HEK293 (cell line): ENCODE measurements at regions not wholly inside any gene's neighbourhood (a gene's known extent, or its start where the extent isn't known, plus 50 kb on each side); places are given as distances from the start of the nearest gene placed in this dataset.
"Not testable (repeated sequence)": the region's sequence is repeated elsewhere in the genome, so short reads cannot be mapped to it uniquely, and the experiment has no call there.

ENCODE experiments used
- CTCF ChIA-PET: fragments of 350-600 bp; formaldehyde crosslinking; extraction: SDS; loops from one replicate; lab custom pipeline; 2021; ENCODE audit warnings: antibody characterized with exemption; lab: Yijun Ruan, JAX
- POLR2A ChIA-PET: fragments of 300-600 bp; formaldehyde crosslinking; extraction: SDS; loops from one replicate; lab custom pipeline; 2020; ENCODE audit warnings: antibody characterized with exemption, inconsistent platforms; lab: Yijun Ruan, JAX
- H3K27ac ChIP-seq: fragments of 200-500 bp; sonication (Bioruptor generic); 2 replicates; pipeline ENCODE4 v1.5.1; 2014; ENCODE audit warnings: low read depth, low read length, control low read depth, inconsistent platforms; ENCODE audit errors: extremely low read depth
- H3K36me3 ChIP-seq, 2 experiments: fragments of 200-500 bp in 1 of 2; sonication (Bioruptor generic) in 1 of 2; 1 replicate in 1 of 2; 2 replicates in 1 of 2; pipeline ENCODE4 v1.5.1; 2014 to 2017; ENCODE audit warnings: inconsistent platforms in 2 of 2, low read length in 2 of 2; ENCODE audit not compliant: control insufficient read depth in 2 of 2, insufficient read depth in 1 of 2
- H3K4me1 ChIP-seq: fragments of 200-500 bp; sonication (Bioruptor generic); 2 replicates; pipeline ENCODE4 v1.5.1; 2014; ENCODE audit warnings: mild to moderate bottlenecking, low read length, inconsistent platforms; ENCODE audit not compliant: control insufficient read depth, insufficient read depth
- H3K4me3 ChIP-seq: 2 replicates; pipeline ENCODE4 v1.5.1; 2011; ENCODE audit warnings: low read depth, mild to moderate bottlenecking, control low read depth, low read length, moderate library complexity
- H3K9me3 ChIP-seq: fragments of 200-500 bp; sonication (Bioruptor generic); 2 replicates; pipeline ENCODE4 v1.5.1; 2014; ENCODE audit warnings: low read depth, low read length, inconsistent platforms; ENCODE audit not compliant: control insufficient read depth, insufficient read depth
- ZBTB17 ChIP-seq: fragments of 450-650 bp; formaldehyde crosslinking; IDR thresholded peaks from 2 replicates; pipeline ENCODE4 v1.5.1; 2016; ENCODE audit warnings: missing biosample characterization, missing genetic modification characterization
- ZBTB49 ChIP-seq: fragments of 450-650 bp; formaldehyde crosslinking; IDR thresholded peaks from 2 replicates; pipeline ENCODE4 v1.5.1; 2016; ENCODE audit warnings: missing biosample characterization, missing genetic modification characterization, low read depth
- ZFP41 ChIP-seq: fragments of 450-650 bp; formaldehyde crosslinking; IDR thresholded peaks from 2 replicates; pipeline ENCODE4 v1.5.1; 2016; ENCODE audit warnings: missing biosample characterization, missing genetic modification characterization, borderline replicate concordance
- ZIC2 ChIP-seq: fragments of 450-650 bp; formaldehyde crosslinking; IDR thresholded peaks from 2 replicates; pipeline ENCODE4 v1.5.1; 2016; ENCODE audit warnings: missing biosample characterization, missing genetic modification characterization
- ZNF16 ChIP-seq: fragments of 450-650 bp; formaldehyde crosslinking; IDR thresholded peaks from 2 replicates; pipeline ENCODE4 v1.5.1; 2016; ENCODE audit warnings: low read depth, missing biosample characterization, missing genetic modification characterization
- ZNF211 ChIP-seq: fragments of 450-650 bp; formaldehyde crosslinking; IDR thresholded peaks from 2 replicates; pipeline ENCODE4 v1.5.1; 2016; ENCODE audit warnings: low read depth, missing biosample characterization, missing genetic modification characterization
- ZNF354C ChIP-seq: fragments of 450-650 bp; formaldehyde crosslinking; IDR thresholded peaks from 2 replicates; pipeline ENCODE4 v1.5.1; 2016; ENCODE audit warnings: missing biosample characterization, missing genetic modification characterization, low read depth, borderline replicate concordance
- ZNF623 ChIP-seq: fragments of 450-650 bp; formaldehyde crosslinking; IDR thresholded peaks from 2 replicates; pipeline ENCODE4 v1.5.1; 2016; ENCODE audit warnings: missing biosample characterization, missing genetic modification characterization

DNA sequence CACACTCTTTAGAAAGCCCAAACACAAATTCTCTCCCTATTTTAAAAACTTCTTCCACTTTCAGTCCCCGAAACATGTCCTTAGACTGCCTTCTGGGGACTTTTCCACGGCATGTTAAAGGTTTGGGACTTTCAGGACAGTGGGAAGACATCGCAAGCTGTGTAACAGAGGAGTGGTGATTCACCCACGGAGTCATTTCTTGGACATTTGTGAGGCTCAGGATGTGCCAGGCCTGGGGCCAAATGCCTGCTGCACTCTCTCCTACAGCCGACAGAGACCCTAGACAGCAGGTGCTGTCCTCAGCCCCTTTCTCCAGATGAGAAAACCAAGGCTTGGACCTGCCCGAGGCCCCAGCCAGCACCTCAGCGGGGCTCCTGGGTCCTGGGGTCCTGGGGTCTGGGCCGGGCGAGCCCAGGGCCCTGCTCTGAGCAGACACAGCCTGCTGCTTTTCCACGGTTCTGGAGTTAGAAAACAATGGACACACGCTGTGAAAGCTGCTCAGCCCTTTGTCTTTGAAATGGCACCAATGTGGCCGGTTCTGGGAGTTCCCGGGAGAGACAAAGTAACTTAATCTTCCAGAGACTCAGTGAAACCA, 370.2 kb upstream of the SFSWAP start:
- no peaks in the 10 kb centered on the region for H3K36me3 ChIP-seq
- no peak for TF ChIP-seq ZNF354C
- no peak for TF ChIP-seq ZNF623
- no peak overlapping the region for H3K4me3 ChIP-seq
- H3K9me3 ChIP-seq: no peaks in the 10 kb centered on the region
- ChIA-PET CTCF (no interaction called here), POLR2A (no interaction called here)
- no peak overlapping the region for H3K27ac ChIP-seq
- no peaks in the 10 kb centered on the region for H3K4me1 ChIP-seq

DNA sequence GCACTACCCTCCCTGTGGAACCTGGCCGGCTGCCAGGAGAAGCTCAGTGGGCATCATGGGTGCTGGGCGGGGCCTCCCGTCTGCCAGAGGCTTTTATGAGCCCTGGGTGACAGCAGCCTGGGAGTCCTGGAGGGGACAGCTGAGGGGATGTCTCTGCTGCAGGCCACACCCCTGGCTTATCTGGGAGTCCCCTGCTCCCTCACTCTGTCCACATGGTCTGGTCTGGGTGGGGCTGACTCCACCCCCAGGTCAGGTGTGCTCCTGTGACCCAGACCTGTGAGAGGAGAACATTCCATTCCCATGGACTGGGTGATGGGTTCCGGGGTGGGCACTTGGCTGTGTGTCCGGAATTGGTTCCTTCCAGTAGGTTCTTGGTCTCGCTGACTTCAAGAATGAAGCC, 369.3 kb upstream of the SFSWAP start:
- H3K4me3 ChIP-seq, POLR2A ChIA-PET, H3K9me3 ChIP-seq, H3K36me3 ChIP-seq, H3K27ac ChIP-seq, CTCF ChIA-PET, H3K4me1 ChIP-seq: not testable (repeated sequence)

DNA sequence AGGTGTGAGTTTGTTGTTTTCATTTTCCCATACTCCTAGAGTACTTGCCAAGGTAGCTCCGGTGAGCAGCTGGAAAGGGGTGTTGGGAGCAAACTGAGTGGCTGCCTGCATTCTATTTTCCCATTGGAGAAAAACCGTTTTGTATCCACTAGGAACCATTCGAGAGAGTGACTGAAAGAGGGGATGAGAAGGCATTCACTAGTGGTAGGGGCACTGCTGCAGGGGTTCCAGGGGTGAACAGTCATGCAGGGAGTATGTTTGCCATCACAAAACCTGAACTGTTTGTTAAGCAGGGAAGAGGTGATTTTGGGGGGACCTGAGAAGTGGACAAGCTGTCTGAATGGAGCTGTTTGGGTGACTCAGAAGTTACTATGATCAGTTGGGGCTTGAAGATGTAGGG, 367.5 kb upstream of the SFSWAP start:
- H3K4me1 ChIP-seq, CTCF ChIA-PET, POLR2A ChIA-PET, H3K9me3 ChIP-seq, H3K36me3 ChIP-seq, H3K4me3 ChIP-seq, H3K27ac ChIP-seq: not testable (repeated sequence)

DNA sequence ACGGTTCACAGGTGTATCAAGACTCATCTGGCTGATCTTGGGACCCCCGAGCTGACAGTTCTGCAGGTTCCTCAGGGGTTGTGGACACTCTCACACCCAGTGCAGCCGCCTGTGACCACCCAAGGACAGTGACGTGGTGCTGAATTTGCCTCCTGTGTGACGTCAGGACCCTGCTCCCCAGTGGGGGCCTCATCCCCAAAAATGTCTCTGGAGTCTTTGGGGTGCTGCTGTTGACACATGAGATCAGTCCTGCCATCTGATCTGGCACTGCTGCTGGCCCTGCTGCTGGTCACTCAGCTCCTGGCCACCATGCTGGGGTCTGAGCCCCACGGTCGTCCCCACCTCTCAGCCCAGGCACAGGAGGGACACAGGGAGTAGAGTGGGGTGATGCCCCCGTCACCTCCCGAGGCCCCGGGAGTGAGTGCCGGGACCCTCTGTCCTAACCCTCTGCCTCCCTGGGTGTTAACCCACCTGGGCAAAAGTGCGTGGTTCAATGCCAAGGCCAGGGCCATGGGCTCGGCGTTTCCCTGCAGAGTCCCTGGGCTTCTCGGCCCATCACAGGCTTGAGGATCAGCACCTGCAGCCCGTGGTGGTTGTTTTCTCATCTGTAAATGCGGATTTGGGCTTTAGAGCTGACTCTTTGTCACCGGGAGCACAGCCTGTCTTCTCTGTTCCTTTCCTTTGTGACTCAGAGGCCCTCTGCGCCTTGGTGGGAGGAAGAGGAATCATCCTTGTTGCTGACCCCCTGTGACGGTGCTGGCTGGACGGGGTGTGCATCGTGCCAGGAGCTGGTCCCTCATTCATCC, 366.0 kb upstream of the SFSWAP start:
- H3K4me1 ChIP-seq, CTCF ChIA-PET: not testable (repeated sequence)

GRCh38 chr12:131345521-131346436, 365.1 kb upstream of the SFSWAP start:
- no peaks in the 10 kb centered on the region for H3K36me3 ChIP-seq
- H3K4me3 ChIP-seq: no peak overlapping the region
- H3K9me3 ChIP-seq: no peaks in the 10 kb centered on the region
- H3K27ac ChIP-seq: no peak overlapping the region
- POLR2A ChIA-PET: no interaction called here
- no peaks in the 10 kb centered on the region for H3K4me1 ChIP-seq
- CTCF ChIA-PET: no interaction called here
- TF ChIP-seq ZNF211 (tag by site-specific recombination) (no peak), ZFP41 (tag by site-specific recombination) (no peak), ZNF16 (tag by site-specific recombination) (0 out of 2 replicates have a peak, but pooled peaks have one; percentile 34), ZBTB17 (tag by site-specific recombination) (no peak), ZBTB49 (tag by site-specific recombination) (no peak), ZIC2 (tag by site-specific recombination) (peak; percentile 36)

More for the DNA sequence above, 366.0 kb upstream of the SFSWAP start:
- H3K27ac ChIP-seq, H3K4me3 ChIP-seq, H3K9me3 ChIP-seq, POLR2A ChIA-PET, H3K36me3 ChIP-seq: not testable (repeated sequence)
